HEK293 (cell line): ENCODE measurements at regions not wholly inside any gene's neighbourhood (a gene's known extent, or its start where the extent isn't known, plus 50 kb on each side); places are given as distances from the start of the nearest gene placed in this dataset.

Experiments
- CTCF ChIP-seq: fragments of 450-650 bp; formaldehyde crosslinking; IDR thresholded peaks from 2 replicates; pipeline ENCODE4 v1.5.1; 2016; ENCODE audit warnings: missing biosample characterization, missing genetic modification characterization
- ZNF274 ChIP-seq, 2 experiments: fragments of 200-500 bp in 1 of 2; fragments of 450-650 bp in 1 of 2; sonication (Bioruptor generic) in 1 of 2; formaldehyde crosslinking in 1 of 2; IDR thresholded peaks; 2 replicates each; pipeline versions ENCODE4 v1.5.1 to v1.6.1; 2014 to 2016; ENCODE audit warnings: borderline replicate concordance in 1 of 2, inconsistent platforms in 1 of 2, low read length in 1 of 2, missing biosample characterization in 1 of 2, missing genetic modification characterization in 1 of 2
- ZNF280D ChIP-seq: fragments of 450-650 bp; formaldehyde crosslinking; IDR thresholded peaks from 2 replicates; pipeline ENCODE4 v1.5.1; 2016; ENCODE audit warnings: missing biosample characterization, missing genetic modification characterization
- ZNF513 ChIP-seq: fragments of 450-650 bp; IDR thresholded peaks from 2 replicates; pipeline ENCODE4 v1.5.1; 2018; ENCODE audit warnings: missing biosample characterization, missing genetic modification characterization
- ZNF768 ChIP-seq: fragments of 450-650 bp; formaldehyde crosslinking; IDR thresholded peaks from 2 replicates; pipeline ENCODE4 v1.5.1; 2018; ENCODE audit warnings: missing biosample characterization, mild to moderate bottlenecking, missing genetic modification characterization
- TF ChIP-seq, protein P1 (sequence below): fragments of 450-650 bp; formaldehyde crosslinking; IDR thresholded peaks from 2 replicates; pipeline ENCODE4 v1.5.1; 2016; ENCODE audit warnings: missing biosample characterization, missing genetic modification characterization
- TF ChIP-seq, protein P2 (sequence below): fragments of 450-650 bp; formaldehyde crosslinking; IDR thresholded peaks from 2 replicates; pipeline ENCODE4 v1.5.1; 2016; ENCODE audit warnings: missing biosample characterization, missing genetic modification characterization

GRCh38 chr7:95700917-95701316 is 71.4 kb upstream of the DYNC1I1 start:
- TF ChIP-seq CTCF (tag by site-specific recombination): no peak
- no peak for TF ChIP-seq ZNF274 (IDR thresholded peaks at IDR 0.05; ENCODE audit: low read length)
- no peak for TF ChIP-seq ZNF274 (tag by site-specific recombination; IDR thresholded peaks at IDR 0.05; ENCODE audit: borderline replicate concordance)
- no peak for TF ChIP-seq ZNF513 (tag by site-specific recombination)
- TF ChIP-seq, protein P1, sequence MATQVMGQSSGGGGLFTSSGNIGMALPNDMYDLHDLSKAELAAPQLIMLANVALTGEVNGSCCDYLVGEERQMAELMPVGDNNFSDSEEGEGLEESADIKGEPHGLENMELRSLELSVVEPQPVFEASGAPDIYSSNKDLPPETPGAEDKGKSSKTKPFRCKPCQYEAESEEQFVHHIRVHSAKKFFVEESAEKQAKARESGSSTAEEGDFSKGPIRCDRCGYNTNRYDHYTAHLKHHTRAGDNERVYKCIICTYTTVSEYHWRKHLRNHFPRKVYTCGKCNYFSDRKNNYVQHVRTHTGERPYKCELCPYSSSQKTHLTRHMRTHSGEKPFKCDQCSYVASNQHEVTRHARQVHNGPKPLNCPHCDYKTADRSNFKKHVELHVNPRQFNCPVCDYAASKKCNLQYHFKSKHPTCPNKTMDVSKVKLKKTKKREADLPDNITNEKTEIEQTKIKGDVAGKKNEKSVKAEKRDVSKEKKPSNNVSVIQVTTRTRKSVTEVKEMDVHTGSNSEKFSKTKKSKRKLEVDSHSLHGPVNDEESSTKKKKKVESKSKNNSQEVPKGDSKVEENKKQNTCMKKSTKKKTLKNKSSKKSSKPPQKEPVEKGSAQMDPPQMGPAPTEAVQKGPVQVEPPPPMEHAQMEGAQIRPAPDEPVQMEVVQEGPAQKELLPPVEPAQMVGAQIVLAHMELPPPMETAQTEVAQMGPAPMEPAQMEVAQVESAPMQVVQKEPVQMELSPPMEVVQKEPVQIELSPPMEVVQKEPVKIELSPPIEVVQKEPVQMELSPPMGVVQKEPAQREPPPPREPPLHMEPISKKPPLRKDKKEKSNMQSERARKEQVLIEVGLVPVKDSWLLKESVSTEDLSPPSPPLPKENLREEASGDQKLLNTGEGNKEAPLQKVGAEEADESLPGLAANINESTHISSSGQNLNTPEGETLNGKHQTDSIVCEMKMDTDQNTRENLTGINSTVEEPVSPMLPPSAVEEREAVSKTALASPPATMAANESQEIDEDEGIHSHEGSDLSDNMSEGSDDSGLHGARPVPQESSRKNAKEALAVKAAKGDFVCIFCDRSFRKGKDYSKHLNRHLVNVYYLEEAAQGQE (tag by site-specific recombination): no peak
- TF ChIP-seq, protein P2, sequence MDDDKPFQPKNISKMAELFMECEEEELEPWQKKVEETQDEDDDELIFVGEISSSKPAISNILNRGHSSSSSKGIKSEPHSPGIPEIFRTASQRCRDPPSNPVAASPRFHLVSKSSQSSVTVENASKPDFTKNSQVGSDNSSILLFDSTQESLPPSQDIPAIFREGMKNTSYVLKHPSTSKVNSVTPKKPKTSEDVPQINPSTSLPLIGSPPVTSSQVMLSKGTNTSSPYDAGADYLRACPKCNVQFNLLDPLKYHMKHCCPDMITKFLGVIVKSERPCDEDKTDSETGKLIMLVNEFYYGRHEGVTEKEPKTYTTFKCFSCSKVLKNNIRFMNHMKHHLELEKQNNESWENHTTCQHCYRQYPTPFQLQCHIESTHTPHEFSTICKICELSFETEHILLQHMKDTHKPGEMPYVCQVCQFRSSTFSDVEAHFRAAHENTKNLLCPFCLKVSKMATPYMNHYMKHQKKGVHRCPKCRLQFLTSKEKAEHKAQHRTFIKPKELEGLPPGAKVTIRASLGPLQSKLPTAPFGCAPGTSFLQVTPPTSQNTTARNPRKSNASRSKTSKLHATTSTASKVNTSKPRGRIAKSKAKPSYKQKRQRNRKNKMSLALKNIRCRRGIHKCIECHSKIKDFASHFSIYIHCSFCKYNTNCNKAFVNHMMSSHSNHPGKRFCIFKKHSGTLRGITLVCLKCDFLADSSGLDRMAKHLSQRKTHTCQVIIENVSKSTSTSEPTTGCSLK (tag by site-specific recombination): no peak
- no peak for TF ChIP-seq ZNF768
- no peak for TF ChIP-seq ZNF280D (tag by site-specific recombination)
